HG02884 (cell line): ENCODE measurements at regions not wholly inside any gene's neighbourhood (a gene's known extent, or its start where the extent isn't known, plus 50 kb on each side); places are given as distances from the start of the nearest gene placed in this dataset.
"Not testable (repeated sequence)": the region's sequence is repeated elsewhere in the genome, so short reads cannot be mapped to it uniquely, and the experiment has no call there.

ENCODE experiments used
- ATAC-seq: cut with Tn5 transposase; IDR thresholded peaks from one replicate; pipeline ENCODE4 v1.9.1; 2021; ENCODE audit warnings: mild to moderate bottlenecking, moderate library complexity; ENCODE audit not compliant: unreplicated experiment

DNA sequence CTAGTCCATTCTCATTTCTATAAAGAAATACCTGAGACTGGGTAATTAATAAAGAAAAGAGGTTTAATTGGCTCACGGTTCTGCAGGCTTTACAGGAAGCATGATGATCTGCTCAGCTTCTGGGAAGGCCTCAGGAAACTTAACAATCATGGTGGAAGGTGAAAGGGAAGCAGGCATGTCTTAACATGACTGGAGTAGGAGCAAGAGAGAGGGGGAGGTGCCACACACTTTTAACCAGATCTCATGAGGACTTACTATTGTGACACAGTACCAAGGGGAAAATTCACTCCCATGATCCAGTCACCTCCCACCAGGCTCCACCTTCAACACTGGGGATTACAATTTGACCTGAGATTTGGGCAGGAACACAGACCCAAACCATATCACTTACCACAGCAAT is 310.1 kb downstream of the SH3GL2 start:
- not testable (repeated sequence) for ATAC-seq

DNA sequence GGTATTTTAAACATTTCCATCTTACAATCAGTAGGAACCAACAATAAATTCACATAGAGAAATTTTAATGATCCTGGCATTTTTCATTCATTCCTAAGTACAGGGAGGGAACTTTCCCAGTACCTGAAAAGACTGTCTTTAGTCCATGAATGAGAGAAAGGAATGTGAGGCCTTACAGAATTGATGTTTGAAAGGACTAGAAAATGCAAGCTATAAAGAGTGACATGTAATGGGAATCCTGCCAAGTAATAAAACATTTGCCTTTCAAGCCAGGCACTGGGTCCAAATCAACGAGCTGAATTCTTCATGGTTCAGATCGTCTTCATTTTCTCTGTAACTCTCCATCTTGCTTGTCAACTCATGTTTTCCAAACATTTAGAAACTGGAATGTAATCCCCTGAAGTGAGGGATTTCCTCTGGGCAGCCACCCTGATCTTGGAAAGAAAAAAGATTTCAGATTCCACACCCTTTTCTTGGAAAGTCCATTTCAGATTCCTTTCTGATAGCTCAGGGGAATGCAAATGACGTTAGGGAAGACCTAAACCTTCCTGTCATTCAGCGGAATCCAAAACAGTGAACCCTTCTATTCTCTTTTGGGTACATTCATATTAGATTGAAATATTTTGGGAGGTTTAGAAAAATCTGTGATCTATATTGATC is 315.8 kb downstream of the SH3GL2 start:
- ATAC-seq: no peak

DNA sequence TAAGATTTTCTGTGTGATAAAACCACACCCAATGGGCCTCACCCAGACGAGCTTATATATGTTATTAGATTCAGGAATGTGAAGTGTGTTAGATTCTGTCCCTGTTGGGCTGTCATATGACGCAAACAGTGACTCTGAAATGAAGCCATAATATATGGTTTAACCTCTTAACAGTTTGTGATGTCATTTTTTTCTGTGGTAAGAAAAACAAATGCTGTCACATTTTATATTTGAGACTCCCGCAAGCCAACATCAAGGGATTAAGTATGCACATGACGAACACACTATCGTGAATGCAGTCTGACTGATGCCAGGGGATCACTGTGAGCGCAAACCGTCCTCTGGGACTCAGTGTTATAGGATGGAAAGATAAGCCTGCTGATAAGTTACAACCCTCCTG is 321.7 kb downstream of the SH3GL2 start:
- ATAC-seq: no peak

DNA sequence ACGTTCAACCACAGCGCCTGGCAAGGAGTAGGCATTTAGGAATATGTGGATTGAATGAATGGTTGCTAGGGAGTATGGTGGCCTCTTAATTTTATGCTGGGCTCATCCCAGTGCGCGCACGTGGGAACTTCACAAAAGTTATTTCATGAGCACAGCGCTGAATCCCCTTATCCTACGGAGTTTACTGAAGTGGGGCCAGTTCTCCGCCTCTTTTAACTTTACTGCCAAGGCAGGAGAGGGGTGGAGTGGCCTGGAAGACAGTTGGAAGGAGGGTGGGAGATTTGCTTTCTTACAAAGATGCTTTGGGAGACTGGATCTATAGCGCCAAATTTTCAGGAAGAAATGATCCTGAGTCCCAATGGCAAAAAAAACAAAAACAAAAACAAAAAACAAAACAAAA is 326.5 kb downstream of the SH3GL2 start:
- ATAC-seq: no peak

DNA sequence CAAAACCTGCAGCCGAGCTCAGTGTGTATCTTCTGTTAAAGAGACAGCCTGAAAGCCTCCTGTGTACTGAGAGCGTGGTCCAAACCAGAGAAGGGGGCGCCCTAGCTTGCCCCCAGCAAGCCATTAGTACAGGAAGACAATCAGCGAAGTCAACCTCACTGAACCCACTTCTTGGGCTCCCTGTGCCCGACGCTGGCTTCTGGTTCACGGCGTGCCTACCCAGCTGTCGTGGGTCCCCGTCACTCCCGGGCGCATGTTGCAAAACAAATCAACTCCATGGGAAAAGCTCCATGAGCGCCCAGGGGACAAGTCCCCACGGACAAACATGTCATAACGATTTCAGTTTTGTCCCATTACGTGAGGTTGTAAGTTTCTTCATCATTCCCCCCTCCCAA is 326.9 kb downstream of the SH3GL2 start:
- no peak for ATAC-seq

DNA sequence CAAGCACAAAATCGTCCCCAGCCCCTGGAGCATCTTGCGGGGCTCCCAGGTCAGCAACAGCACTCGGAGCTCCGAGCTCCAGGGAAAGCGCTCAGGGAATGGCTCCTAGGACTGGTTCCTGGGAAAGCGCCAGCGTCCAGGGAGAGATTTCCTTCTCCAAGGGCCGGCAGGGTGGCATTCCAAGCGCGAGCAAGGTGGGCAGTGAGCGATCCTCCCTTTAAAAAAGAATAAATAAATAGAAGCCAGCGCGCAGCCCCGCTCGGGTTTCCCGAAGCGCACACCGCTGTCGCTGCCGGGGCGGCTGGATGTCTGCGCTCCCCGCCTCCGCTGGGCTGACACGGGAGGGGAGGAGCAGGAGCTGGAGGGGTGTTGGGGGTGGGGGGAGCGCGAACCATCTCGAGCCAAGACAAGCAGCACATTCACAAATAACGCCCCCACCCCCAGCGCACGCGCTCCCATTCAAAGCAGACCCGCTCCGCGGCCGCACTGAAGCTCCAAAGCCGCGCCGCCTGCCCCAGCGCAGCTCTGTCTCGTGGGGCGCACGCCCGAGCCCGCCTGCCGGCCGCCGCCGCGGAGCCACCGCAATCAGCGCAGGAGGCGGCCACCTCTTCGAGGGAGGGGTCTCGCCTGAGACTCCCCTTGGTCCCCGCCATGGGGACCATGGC is 327.4 kb downstream of the SH3GL2 start:
- ATAC-seq: no peak

DNA sequence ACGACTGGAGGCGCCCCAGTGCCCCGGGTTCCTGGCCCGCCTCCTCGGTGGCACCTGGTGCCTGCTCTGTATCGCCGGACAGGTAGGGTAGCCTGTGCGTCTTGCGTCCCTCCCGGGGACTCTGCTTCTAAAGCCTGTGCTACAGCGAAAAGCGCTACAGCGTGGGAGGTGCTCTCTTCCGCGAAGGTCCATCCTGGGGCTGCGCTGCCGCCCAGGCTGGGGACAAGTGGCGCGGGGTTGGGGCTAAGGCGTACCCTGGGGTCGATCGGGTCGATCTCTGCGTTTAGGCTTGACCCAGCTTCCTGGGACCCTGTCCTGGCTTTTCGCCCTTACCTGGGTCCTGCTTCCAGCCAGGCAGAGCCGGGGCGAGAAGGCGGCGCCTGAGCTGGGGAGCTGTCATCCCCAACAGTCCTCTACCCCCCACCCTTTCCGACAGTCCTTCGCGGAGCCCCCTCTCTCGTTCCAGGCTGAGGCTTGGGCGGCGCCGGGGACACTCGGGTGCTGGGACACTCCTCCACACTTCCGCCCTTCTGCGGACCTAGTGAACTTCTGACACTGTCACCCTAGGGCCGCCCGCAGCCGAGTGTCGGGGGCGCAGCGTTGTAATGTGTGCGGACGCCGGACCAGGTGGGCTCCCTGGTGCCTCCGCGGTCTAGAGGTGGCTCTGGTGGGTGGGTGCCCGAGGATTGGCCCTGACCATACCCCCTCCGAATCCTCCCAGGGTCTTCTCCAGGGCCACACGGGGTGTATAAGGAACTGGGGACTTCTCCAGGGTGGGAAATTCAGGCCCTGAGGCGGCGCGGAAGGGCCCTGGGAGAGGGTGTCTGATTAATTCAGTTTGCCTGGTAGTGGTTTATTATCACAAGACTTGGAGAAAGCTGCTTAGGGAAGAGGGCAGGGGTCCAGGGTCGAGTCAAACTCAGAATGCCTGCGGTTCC is 328.2 kb downstream of the SH3GL2 start:
- no peak for ATAC-seq

DNA sequence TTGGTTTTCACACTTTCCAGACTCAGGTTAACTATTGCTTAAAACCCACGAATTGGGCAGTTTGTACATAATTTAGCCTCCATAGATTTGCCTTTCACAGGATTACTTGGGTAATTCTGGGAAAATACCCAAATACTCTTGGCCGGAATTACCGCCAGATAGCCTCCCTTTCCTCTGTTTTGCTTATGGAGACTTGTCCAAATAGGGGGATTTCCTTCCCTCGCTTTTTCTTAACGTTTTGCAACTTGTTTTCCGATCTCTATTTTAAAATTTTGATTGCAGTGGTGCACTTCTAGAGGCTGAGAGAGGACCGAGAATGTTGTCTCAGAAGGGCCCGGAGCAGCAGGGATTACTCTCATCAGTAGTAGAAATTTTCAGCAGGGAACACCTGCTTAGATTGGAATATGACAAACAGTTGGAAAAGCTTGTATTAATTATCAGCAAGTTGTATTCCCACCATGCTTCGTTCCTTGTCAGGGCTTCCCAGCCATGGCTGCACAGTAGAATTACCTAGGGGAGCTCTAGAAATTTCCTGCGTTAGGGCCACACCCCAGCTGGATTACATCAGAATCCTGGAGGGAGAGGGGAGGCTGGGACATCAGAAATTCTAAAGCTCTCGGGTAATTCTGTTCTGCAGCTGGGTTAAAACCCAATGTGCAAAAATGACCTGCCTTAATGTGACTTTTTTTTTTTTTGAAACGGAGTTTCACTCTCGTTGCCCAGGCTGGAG is 329.1 kb downstream of the SH3GL2 start:
- no peak for ATAC-seq

DNA sequence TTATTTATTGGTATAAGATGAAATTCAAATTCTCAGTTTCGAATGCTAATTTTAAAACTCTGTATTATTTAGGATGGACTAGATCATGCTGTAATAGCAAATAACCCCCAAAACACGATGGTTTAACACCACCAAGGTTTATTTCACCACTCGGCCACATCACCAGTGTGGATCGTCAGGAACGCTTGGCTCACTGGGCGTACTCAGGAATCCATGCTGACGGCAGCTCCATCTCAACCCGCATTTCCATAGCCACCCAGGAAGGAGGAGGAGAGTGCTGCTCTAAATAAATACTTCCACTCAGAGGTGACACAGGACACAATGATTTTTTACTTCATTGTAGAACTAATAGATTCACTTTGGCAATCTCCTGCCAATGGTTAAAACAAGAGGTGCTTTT is 347.4 kb downstream of the SH3GL2 start:
- no peak for ATAC-seq

DNA sequence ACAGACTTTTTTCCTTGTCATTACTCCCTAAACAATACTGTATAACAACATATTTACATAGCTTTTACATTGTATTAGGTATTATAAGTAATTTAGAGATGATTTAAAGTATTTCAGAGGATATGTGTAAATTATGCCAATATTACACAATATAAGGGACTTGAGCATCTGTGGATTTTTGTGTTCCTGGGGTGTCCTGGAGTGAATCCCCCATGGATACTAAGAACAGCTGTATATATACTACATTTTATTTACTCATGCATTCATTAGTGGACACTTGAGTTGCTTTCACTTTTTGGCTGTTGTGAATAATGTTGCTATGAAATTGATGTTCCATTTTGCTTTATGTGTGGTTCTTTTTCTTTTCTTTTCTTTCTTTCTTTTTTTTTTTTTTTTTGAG is 348.8 kb downstream of the SH3GL2 start:
- ATAC-seq: no peak

DNA sequence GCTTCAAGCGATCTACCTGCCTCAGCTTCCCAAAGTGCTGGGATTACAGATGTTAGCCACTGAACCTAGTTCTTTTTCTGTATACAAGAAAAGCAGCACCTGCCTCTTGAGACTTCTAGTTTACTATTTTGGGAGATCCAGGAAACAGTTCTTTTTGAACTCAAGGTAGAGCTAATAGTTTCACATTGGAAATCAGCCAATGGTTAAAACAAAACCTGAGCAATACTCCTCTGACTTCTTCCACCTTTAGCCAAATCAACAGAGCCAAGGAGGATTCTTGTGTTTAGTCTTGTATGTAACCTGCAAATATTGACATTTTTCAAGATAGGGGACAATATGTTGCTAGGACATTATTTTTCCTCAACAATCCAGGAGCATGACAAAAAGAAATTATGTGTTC is 349.4 kb downstream of the SH3GL2 start:
- no peak for ATAC-seq

DNA sequence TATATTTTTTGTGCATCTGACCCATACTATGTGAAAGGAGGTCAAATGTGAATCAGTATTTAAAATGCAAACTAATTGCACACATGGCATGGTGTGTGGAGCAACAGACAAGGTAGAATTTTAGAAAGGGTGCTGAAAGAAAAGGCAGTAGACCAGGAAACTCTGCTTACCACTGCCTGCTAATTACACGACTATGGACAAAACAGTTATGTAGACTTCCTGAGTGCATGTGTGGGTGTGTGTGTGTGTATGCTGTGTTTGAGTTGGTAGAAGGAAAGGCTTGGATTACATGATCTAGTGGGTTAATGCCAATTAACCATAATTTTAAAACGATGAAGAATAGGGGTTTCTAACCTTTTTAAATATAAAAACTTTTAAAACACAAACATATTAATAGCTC is 349.9 kb downstream of the SH3GL2 start:
- ATAC-seq: no peak

DNA sequence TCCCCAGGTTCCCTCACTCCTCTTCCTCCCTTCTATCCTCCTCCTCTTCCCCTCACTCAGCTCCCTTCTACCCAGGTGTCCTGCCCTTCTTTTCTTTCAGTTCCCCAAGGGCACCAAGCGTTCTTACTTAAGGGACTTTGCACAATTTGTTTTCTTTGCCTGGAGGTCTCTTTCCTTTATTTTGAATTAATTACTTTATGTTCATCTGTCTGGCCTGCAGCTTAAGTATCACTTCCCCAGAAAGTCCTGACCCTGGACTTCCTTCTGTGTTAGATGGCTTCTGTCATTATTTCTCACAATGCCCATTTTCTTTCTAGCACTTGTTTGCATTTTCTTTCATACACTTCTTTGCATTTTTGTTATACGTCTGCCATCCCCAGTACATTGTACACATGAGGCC is 350.6 kb downstream of the SH3GL2 start:
- no peak for ATAC-seq

DNA sequence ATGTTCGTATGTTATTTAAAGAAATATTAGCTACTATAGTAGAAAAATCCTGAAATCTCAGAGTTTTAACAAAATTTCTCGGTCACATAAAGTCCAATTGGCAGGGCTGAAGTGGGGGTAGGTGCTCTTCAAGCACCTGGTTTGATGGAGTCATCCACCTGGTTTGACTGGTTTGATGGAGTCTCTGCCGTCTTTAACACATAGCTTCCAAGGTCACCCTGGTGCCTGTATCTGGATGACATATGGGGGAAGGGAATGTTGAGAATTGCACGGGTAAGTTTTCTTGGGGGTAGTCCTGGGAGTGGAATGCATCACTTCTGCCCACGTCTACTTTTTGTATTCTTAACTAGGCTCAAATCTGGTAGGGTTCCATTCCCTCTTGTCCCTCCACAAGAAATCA is 351.2 kb downstream of the SH3GL2 start:
- ATAC-seq: no peak

DNA sequence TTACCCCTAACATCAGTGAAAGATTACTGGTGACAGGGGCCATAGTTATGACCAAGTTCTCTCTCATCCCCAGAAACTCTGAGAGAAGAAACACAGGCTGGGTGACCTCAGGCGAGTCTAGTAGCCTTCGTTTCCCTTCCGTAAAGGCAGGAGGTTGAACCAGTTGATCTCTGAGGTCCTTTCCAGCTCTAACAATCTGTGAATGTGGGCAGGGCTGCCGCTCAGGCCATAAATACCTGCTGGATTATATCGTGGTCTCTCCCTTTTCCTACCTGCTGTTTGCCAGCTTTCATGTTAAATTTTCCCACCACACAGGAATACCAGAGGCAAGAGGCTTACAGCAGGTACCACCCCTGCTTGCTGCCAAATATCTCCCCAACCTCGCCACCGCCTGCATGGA is 357.5 kb downstream of the SH3GL2 start:
- no peak for ATAC-seq

DNA sequence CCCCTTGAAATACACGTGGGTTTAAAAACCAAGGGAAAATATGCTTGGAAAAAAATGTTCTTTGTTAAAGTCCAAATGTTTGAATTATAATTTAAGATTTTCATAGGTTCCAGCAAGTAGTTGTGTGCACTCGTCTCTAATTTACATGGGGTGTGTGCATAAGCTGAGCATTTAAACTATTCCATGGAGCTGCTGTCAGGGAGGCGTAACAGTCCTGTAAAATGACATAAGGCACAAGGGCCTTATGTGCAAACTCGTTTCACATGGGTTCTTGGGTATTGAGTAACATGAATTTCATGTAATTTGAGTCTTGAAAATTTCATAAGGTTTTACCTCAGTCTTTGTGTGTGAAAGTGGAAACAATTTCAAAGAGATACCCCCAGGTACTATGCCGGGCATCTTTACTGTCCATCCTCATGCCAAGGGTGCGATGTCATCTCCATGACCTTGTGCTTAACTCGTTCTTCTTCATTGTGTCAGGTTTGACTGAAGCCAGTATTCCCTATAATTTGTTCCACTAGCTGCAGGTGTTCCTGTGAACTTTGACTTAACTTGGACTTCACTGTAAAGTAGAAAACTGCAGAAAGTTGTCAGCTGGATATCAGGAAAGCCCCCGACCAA is 359.3 kb downstream of the SH3GL2 start:
- ATAC-seq: no peak

DNA sequence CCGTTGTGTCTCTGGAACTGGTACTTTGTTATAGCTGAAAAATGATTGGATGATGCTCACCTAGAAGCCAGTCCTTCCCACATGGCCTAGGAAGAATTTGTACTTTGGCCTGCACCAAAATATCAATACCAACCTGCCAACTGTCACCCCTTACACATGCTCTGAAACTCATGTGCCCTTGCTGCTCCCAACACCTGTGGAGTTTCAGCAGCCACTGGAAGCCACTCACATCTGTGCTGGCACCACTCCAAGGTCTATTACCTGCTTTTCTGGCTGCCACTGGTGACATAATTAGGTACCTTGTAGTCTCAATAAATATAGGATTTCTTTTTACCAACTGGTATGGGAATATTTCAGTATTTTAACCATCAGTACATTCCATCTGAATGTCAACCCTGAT is 363.6 kb downstream of the SH3GL2 start:
- no peak for ATAC-seq

DNA sequence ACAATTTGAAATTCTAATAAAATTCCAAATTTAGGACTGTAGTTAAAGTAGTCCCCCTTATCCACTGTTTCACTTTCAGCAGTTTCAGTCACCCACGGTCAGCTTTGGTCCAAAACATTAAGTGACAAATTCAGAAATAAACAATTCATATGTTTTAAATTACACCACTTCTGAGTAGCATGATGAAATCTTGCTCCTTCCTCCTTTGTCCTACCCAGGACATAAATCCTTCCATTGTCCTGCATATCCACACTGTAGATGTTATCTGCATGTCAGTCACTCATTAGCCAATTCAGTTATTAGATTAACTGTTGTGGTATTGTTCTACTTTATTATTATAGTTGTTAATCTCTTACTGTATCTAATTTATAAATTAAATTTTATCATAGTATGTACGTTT is 376.5 kb downstream of the SH3GL2 start:
- no peak for ATAC-seq

DNA sequence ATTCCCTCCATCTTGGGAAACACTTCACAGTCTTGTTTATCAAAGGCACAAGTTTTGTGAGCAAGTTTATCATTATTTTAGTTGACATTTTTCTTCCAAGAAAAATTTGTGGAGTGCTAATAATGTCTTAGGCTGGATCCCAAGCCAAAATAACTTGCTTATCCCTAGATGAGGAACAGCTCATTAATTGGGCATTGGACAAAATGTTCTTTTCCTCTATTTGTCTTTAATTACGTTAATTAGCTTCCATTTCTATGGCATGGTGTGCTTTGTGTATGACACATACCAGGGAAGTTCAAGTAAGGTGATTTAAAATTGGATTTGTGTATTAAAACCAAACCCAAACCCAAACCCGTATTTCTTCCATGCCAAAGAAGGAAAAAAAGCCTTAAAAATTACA is 379.5 kb downstream of the SH3GL2 start:
- no peak for ATAC-seq

DNA sequence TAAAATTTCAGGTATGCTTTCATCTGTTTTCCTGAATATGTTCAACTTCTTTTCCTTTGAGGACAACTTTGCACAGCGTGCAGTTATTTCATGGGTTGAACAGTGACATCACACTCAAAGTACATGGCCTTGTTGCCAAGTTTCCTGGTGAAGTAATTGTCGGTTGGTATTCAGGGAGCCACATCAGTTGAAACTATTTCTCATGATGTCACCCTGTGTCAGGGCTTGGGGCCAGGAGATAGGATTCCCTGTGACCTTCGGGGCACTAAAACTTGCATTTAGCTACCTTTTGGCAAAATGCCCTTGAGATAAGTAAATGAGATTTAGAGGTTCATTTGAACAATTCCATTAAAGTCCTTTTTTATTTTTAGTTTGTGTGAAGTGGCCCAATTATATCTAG is 383.9 kb downstream of the SH3GL2 start:
- ATAC-seq: no peak

DNA sequence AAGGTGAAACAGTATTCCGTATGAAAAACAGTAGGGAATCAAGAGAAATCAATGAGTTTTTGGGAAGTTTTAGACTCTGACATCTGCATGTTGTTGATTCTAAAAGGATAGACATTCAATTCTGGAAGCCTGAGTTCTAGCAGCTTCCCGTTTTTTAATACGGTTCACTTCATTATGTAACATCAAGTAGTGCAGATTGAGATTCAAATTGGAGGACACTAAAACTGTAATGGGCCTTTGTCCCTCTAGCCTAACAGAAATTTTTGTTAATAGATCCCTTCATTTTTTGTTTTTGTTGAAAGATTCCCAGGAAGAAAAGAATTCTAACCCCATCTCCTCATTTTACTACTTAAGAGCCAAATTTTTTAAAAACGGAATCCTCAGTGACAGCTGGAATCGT is 384.6 kb downstream of the SH3GL2 start:
- ATAC-seq: no peak
